ENCODE measurements at regions not wholly inside any gene's neighbourhood (a gene's known extent, or its start where the extent isn't known, plus 50 kb on each side); places are given as distances from the start of the nearest gene placed in this dataset.

DNA sequence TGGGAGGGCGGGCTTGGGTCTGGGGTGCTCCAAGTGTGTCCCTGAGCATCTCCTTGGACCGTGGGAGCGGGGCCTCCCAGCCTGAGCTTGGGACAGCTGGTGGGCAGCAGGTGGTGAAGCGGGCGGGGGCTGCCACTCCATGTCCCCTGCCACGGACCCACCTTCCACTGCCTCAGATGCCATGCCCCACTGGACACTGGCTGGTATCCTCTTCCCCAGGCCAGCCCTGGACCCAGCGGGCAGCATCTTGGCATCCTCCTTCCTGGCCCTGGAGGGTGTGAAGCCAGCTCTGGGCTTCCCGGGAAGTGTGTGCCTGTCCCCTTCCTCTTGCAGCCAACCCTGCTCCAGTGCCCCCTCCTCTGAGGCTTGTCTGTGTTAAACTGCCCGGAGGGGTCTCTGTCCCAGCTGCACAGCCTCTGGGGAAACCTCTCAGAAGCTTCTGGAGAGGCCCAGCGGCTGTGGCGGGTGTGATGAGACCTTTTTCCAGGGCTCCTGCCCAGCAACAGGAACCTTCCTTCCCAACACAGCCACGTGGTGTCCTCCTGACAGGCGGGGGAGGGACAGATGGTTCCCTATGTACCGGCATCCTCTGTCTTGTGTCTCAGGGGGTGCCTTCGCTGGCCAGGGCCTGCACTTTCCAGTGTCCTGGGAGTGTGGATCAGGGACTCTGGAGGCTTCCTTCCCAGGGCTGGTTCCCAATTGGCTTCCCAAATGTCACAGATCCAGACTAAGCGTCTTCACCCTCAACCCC, 81.6 kb upstream of the DISP3 start:
- TF ChIP-seq, protein P1, sequence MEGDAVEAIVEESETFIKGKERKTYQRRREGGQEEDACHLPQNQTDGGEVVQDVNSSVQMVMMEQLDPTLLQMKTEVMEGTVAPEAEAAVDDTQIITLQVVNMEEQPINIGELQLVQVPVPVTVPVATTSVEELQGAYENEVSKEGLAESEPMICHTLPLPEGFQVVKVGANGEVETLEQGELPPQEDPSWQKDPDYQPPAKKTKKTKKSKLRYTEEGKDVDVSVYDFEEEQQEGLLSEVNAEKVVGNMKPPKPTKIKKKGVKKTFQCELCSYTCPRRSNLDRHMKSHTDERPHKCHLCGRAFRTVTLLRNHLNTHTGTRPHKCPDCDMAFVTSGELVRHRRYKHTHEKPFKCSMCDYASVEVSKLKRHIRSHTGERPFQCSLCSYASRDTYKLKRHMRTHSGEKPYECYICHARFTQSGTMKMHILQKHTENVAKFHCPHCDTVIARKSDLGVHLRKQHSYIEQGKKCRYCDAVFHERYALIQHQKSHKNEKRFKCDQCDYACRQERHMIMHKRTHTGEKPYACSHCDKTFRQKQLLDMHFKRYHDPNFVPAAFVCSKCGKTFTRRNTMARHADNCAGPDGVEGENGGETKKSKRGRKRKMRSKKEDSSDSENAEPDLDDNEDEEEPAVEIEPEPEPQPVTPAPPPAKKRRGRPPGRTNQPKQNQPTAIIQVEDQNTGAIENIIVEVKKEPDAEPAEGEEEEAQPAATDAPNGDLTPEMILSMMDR (IDR thresholded peaks at IDR 0.05 in 8 of 11, conservative IDR thresholded peaks at IDR 0.05 in 3 of 11) = no peak
- no peak for TF ChIP-seq POLR2AphosphoS5 (IDR thresholded peaks at IDR 0.05)
- TF ChIP-seq POLR2A (IDR thresholded peaks at IDR 0.05) = no peak
